ENCODE measurements at regions not wholly inside any gene's neighbourhood (a gene's known extent, or its start where the extent isn't known, plus 50 kb on each side); places are given as distances from the start of the nearest gene placed in this dataset.
"Not testable (repeated sequence)": the region's sequence is repeated elsewhere in the genome, so short reads cannot be mapped to it uniquely, and the experiment has no call there.

DNA sequence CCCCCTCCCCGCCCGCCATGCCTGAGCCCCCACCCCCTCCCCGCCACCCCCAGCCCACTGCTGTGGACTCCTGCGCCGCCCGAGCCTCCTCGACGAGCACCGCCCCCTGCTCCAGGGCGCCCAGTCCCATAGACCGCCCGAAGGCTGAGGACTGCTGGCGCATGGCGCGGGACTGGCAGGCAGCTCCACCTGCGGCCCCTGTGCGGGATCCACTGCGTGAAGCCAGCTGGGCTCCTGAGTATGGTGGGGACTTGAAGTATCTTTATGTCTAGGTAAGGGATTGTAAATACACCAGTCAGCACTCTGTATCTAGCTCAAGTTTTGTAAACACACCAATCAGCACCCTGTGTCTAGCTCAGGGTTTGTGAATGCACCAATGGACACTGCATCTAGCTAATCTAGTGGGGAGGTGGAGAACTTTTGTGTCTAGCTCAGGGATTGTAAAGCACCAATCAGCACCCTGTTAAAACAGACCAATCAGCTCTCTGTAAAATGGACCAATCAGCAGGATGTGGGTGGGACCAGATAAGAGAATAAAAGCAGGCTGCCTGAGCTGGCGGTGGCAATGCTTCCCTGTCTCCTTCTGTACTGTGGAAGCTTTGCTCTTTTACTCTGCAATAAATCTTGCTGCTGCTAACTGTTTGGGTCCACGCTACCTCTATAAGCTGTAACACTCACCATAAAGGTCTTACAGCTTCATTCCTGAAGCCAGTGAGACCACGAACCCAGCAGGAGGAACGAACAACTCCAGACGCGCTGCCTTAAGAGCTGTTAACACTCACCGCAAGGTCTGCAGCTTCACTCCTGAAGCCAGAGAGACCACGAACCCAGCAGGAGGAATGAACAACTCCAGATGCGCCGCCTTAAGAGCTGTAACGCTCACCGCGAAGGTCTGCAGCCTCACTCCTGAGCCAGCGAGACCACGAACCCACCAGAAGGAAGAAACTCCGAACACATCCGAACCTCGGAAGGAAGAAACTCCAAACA, 66.6 kb upstream of the SLC8A3 start:
- peak; percentile 68 for DNase-seq
- H3F3A ChIP-seq (replicated peaks; ENCODE audit: insufficient read depth); H3K9me3 ChIP-seq; H3K79me2 ChIP-seq (ENCODE audit: insufficient read depth); H3K4me1 ChIP-seq (ENCODE audit: control insufficient read depth in 1 of 2, insufficient read depth in 2 of 2, low read depth in 1 of 2, low read length in 1 of 2); H3K9ac ChIP-seq; H4K20me1 ChIP-seq (ENCODE audit: insufficient read depth); H3K36me3 ChIP-seq (replicated peaks in 1 of 2; ENCODE audit: control insufficient read depth in 1 of 2, insufficient read depth in 2 of 2, low read length in 1 of 2); H3K27me3 ChIP-seq (ENCODE audit: insufficient read depth); H3K9me2 ChIP-seq: not testable (repeated sequence)
- ChIA-PET CTCF (interaction anchor here (0.7 to 1.5 kb wide), 5 partner anchors 66 to 211 kb away, joined by 3 to 5 read pairs (median 4); partner anchors contain the start of gene SLC8A3), POLR2A (interaction anchor here (1.0 to 1.5 kb wide), 6 partner anchors 34 to 174 kb away, joined by 3 to 10 read pairs (median 6); partner anchors contain the start of genes COX16 and SLC8A3)
- H3K4me3 ChIP-seq (ENCODE audit: low read depth in 2 of 2, low read length in 1 of 2), result peak overlapping the region in 1 of 2 experiments; percentile 45; a peak in 2 of 4 replicates
- 0 out of 2 replicates have a peak overlapping the region, but pooled peaks have one; percentile 83 for H2AFZ ChIP-seq (ENCODE audit: low read depth)
- WGBS (ENCODE audit: low lambda C conversion rate), result 88% methylated on average over 19 of the region's 36 CpGs
- H3K27ac ChIP-seq (ENCODE audit: low read depth in 2 of 2, low read length in 1 of 2), result peak overlapping the region in 1 of 2 experiments; percentile 80; a peak in 2 of 4 replicates
- H3K4me2 ChIP-seq, result peak overlapping the region; percentile 33; the same call in 1 of the 2 replicates

DNA sequence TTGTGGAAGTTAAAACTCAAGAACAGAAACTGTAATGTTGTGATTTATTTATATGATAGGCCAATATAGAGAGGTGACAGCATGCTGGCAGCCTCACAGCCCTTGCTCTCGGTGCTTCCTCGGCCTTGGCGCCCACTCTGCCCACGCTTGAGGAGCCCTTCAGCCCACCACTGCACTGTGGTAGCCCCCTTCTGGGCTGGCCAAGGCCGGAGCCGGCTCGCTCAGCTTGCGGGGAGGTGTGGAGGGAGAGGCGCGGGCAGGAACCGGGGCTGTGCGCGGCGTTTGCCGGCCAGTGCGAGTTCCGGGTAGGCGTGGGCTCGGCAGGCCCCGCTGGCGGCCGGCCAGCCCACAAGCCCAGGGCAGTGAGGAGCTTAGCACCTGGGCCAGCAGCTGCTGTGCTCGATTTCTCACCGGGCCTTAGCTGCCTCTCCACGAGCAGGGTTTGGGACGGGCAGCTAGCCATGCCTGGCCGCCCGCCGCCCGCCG, 65.8 kb upstream of the SLC8A3 start:
- H3K27me3 ChIP-seq (ENCODE audit: insufficient read depth), result no peaks in the 10 kb centered on the region
- POLR2A ChIA-PET, result interaction anchor here (1.0 to 1.5 kb wide), 4 partner anchors 33 to 173 kb away, joined by 3 to 10 read pairs (median 6); partner anchors contain the start of gene SLC8A3
- H3K9ac ChIP-seq, result no peak overlapping the region
- H3K4me3 ChIP-seq (ENCODE audit: low read depth in 2 of 2, low read length in 1 of 2), result peak overlapping the region; percentile 44 to 62
- no peaks in the 10 kb centered on the region for H3K9me2 ChIP-seq
- H2AFZ ChIP-seq (ENCODE audit: low read depth), result peak overlapping the region; percentile 89; the same call in 1 of the 2 replicates
- peak overlapping the region in 1 of 2 experiments; percentile 73; a peak in 2 of 4 replicates for H3K27ac ChIP-seq (ENCODE audit: low read depth in 2 of 2, low read length in 1 of 2)
- 0% methylated on average over 10 of the region's 31 CpGs for WGBS (ENCODE audit: low lambda C conversion rate)
- CTCF ChIA-PET, result interaction anchor here (0.7 to 1.5 kb wide), 5 partner anchors 23 to 210 kb away, joined by 3 to 5 read pairs (median 4); partner anchors contain the start of gene SLC8A3
- H3K4me1 ChIP-seq (ENCODE audit: control insufficient read depth in 1 of 2, insufficient read depth in 2 of 2, low read depth in 1 of 2, low read length in 1 of 2), result no peaks in the 10 kb centered on the region
- H4K20me1 ChIP-seq (ENCODE audit: insufficient read depth), result no peaks in the 10 kb centered on the region
- no peaks in the 10 kb centered on the region for H3K36me3 ChIP-seq (replicated peaks in 1 of 2; ENCODE audit: control insufficient read depth in 1 of 2, insufficient read depth in 2 of 2, low read length in 1 of 2)
- no peaks in the 10 kb centered on the region for H3K9me3 ChIP-seq
- H3F3A ChIP-seq (replicated peaks; ENCODE audit: insufficient read depth), result no peaks in the 10 kb centered on the region
- H3K79me2 ChIP-seq (ENCODE audit: insufficient read depth), result no peaks in the 10 kb centered on the region
- H3K4me2 ChIP-seq, result peak overlapping the region; percentile 87
- DNase-seq, result peak; percentile 78
- no peak for TF ChIP-seq USF2 (IDR thresholded peaks at IDR 0.05; ENCODE audit: borderline replicate concordance, low read depth, low read length)
- no peak for TF ChIP-seq SIN3A (IDR thresholded peaks at IDR 0.05; ENCODE audit: borderline replicate concordance, low read depth, low read length)
- no peak for TF ChIP-seq TEAD4 (IDR thresholded peaks at IDR 0.05; ENCODE audit: borderline replicate concordance, insufficient read depth)
- TF ChIP-seq, protein P1, sequence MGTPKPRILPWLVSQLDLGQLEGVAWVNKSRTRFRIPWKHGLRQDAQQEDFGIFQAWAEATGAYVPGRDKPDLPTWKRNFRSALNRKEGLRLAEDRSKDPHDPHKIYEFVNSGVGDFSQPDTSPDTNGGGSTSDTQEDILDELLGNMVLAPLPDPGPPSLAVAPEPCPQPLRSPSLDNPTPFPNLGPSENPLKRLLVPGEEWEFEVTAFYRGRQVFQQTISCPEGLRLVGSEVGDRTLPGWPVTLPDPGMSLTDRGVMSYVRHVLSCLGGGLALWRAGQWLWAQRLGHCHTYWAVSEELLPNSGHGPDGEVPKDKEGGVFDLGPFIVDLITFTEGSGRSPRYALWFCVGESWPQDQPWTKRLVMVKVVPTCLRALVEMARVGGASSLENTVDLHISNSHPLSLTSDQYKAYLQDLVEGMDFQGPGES (IDR thresholded peaks at IDR 0.05; ENCODE audit: low read depth, low read length), result no peak
- TF ChIP-seq POLR2AphosphoS5 (IDR thresholded peaks at IDR 0.05; ENCODE audit: low read depth, low read length), result no peak
- TF ChIP-seq TAF1 (IDR thresholded peaks at IDR 0.05; ENCODE audit: borderline replicate concordance, low read depth, low read length), result no peak
- peak; percentile 33; the same call in 1 of the 2 replicates for TF ChIP-seq NFIC (IDR thresholded peaks at IDR 0.05; ENCODE audit: borderline replicate concordance)
- TF ChIP-seq, protein P2, sequence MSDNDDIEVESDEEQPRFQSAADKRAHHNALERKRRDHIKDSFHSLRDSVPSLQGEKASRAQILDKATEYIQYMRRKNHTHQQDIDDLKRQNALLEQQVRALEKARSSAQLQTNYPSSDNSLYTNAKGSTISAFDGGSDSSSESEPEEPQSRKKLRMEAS (IDR thresholded peaks at IDR 0.05; ENCODE audit: low read depth), result no peak
- TF ChIP-seq ZBTB33 (IDR thresholded peaks at IDR 0.05; ENCODE audit: borderline replicate concordance, low read depth), result no peak
- TF ChIP-seq RCOR1 (IDR thresholded peaks at IDR 0.05; ENCODE audit: low read length), result no peak
- TF ChIP-seq SMC3 (IDR thresholded peaks at IDR 0.05; ENCODE audit: low read depth, low read length), result no peak
- no peak for TF ChIP-seq FOSL2 (IDR thresholded peaks at IDR 0.05; ENCODE audit: borderline replicate concordance, low read depth)
- TF ChIP-seq RXRA (IDR thresholded peaks at IDR 0.05; ENCODE audit: borderline replicate concordance, low read depth), result no peak
- no peak for TF ChIP-seq EZH2phosphoT487 (IDR thresholded peaks at IDR 0.05; ENCODE audit: borderline replicate concordance, low read depth)
- TF ChIP-seq RAD21 (IDR thresholded peaks at IDR 0.05; ENCODE audit: low read length), result peak; percentile 3; the same call in 1 of the 2 replicates
- TF ChIP-seq EP300 (IDR thresholded peaks at IDR 0.05; ENCODE audit: borderline replicate concordance in 1 of 2, low read depth in 1 of 2, low read length in 1 of 2), result no peak
- TF ChIP-seq GATA2 (CRISPR knock-in tag; IDR thresholded peaks at IDR 0.05), result 0 out of 2 replicates have a peak, but pooled peaks have one; percentile 30
- TF ChIP-seq ELF1 (IDR thresholded peaks at IDR 0.05), result no peak
- peak; percentile 74 for TF ChIP-seq MXI1 (IDR thresholded peaks at IDR 0.05; ENCODE audit: low read depth, low read length)
- no peak for TF ChIP-seq MEF2A (IDR thresholded peaks at IDR 0.05; ENCODE audit: borderline replicate concordance, low read depth)
- no peak for TF ChIP-seq JUND (IDR thresholded peaks at IDR 0.05)
